A549 (cell line): ENCODE measurements at regions not wholly inside any gene's neighbourhood (a gene's known extent, or its start where the extent isn't known, plus 50 kb on each side); places are given as distances from the start of the nearest gene placed in this dataset.

ENCODE experiments used
- CHD4 ChIP-seq: fragments of 200-600 bp; sonication (generic); IDR thresholded peaks from 2 replicates; pipeline ENCODE4 v1.6.1; 2016; ENCODE audit warnings: antibody characterized with exemption, mild to moderate bottlenecking, borderline replicate concordance
- CTCF ChIP-seq: fragments of >200 bp; sonication (Bioruptor Twin); formaldehyde crosslinking; IDR thresholded peaks from 3 replicates; pipeline ENCODE4 v1.5.1; 2016
- FOSL2 ChIP-seq, 2 experiments: fragments of 450-650 bp in 1 of 2; fragments of >200 bp in 1 of 2; sonication (Bioruptor Twin) in 1 of 2; formaldehyde crosslinking; IDR thresholded peaks; 2 replicates each; pipeline versions ENCODE4 v1.5.0 to v1.6.1; 2016 to 2020; ENCODE audit warnings: mild to moderate bottlenecking in 1 of 2, moderate library complexity in 1 of 2
- PBX3 ChIP-seq: IDR thresholded peaks from 2 replicates; pipeline ENCODE4 v1.6.1; 2012
- POLR2A ChIP-seq: IDR thresholded peaks from 2 replicates; pipeline ENCODE4 v1.6.1; 2012; ENCODE audit warnings: mild to moderate bottlenecking, low read length
- POLR2AphosphoS2 ChIP-seq: conservative IDR thresholded peaks from 2 replicates; pipeline ENCODE4 v1.6.1; 2012; ENCODE audit warnings: low read length, improper control_type of control experiment, inconsistent platforms
- RCOR1 ChIP-seq: fragments of 150-350 bp; IDR thresholded peaks from 2 replicates; pipeline ENCODE4 v1.6.1; 2014; ENCODE audit warnings: antibody characterized with exemption, low read length, low read depth
- USF2 ChIP-seq: fragments of 450-650 bp; IDR thresholded peaks from 2 replicates; pipeline ENCODE4 v1.6.1; 2014; ENCODE audit warnings: antibody characterized with exemption

- no peak for TF ChIP-seq CTCF
- TF ChIP-seq POLR2AphosphoS2, result no peak
- TF ChIP-seq POLR2A, result no peak
- no peak for TF ChIP-seq RCOR1
- TF ChIP-seq PBX3, result no peak
- TF ChIP-seq FOSL2 (IDR thresholded peaks at IDR 0.05), result no peak
- TF ChIP-seq FOSL2 (CRISPR knock-in tag; IDR thresholded peaks at IDR 0.05), result no peak
- no peak for TF ChIP-seq USF2
- TF ChIP-seq CHD4, result no peak
These were observed 53.3 kb upstream of the EYA4 start for GRCh38 chr6:133187657-133188453.
